ENCODE measurements at regions not wholly inside any gene's neighbourhood (a gene's known extent, or its start where the extent isn't known, plus 50 kb on each side); places are given as distances from the start of the nearest gene placed in this dataset.

- no peak for TF ChIP-seq KIAA2018 (CRISPR knock-in tag; IDR thresholded peaks at IDR 0.05; ENCODE audit: borderline replicate concordance)
- TF ChIP-seq MXD3 (CRISPR knock-in tag; IDR thresholded peaks at IDR 0.05), result no peak
- TF ChIP-seq ZNF34 (CRISPR knock-in tag; IDR thresholded peaks at IDR 0.05; ENCODE audit: borderline replicate concordance), result no peak
- no peak for TF ChIP-seq MBD4 (IDR thresholded peaks at IDR 0.05; ENCODE audit: borderline replicate concordance, low read length)
- no peak; the same call in 1 of the 2 replicates for TF ChIP-seq MYC (CRISPR knock-in tag; IDR thresholded peaks at IDR 0.05; ENCODE audit: borderline replicate concordance)
- TF ChIP-seq SIX4 (CRISPR knock-in tag; IDR thresholded peaks at IDR 0.05), result no peak
- TF ChIP-seq HOXA7 (CRISPR knock-in tag; IDR thresholded peaks at IDR 0.05), result no peak
- TF ChIP-seq ATF7 (IDR thresholded peaks at IDR 0.05), result no peak
- TF ChIP-seq ATF7 (CRISPR knock-in tag; IDR thresholded peaks at IDR 0.05), result no peak
- no peak for TF ChIP-seq ZNF10 (CRISPR knock-in tag; IDR thresholded peaks at IDR 0.05; ENCODE audit: borderline replicate concordance, low read depth)
- TF ChIP-seq BCL6 (CRISPR knock-in tag; IDR thresholded peaks at IDR 0.05), result peak; percentile 76
- no peak for TF ChIP-seq BRD4 (CRISPR knock-in tag; IDR thresholded peaks at IDR 0.05)
- no peak for TF ChIP-seq NFIC (IDR thresholded peaks at IDR 0.05; ENCODE audit: low read length)
- TF ChIP-seq LRRFIP1 (CRISPR knock-in tag; conservative IDR thresholded peaks at IDR 0.05), result no peak
- no peak for TF ChIP-seq KDM5B (CRISPR knock-in tag; IDR thresholded peaks at IDR 0.05; ENCODE audit: borderline replicate concordance)
- TF ChIP-seq, protein P1, sequence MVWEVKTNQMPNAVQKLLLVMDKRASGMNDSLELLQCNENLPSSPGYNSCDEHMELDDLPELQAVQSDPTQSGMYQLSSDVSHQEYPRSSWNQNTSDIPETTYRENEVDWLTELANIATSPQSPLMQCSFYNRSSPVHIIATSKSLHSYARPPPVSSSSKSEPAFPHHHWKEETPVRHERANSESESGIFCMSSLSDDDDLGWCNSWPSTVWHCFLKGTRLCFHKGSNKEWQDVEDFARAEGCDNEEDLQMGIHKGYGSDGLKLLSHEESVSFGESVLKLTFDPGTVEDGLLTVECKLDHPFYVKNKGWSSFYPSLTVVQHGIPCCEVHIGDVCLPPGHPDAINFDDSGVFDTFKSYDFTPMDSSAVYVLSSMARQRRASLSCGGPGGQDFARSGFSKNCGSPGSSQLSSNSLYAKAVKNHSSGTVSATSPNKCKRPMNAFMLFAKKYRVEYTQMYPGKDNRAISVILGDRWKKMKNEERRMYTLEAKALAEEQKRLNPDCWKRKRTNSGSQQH (CRISPR knock-in tag; IDR thresholded peaks at IDR 0.05; ENCODE audit: low read depth), result no peak
- 0 out of 2 replicates have a peak, but pooled peaks have one; percentile 21 for TF ChIP-seq ZNF644 (CRISPR knock-in tag; IDR thresholded peaks at IDR 0.05; ENCODE audit: low read depth)
- TF ChIP-seq NFYC (CRISPR knock-in tag; IDR thresholded peaks at IDR 0.05), result no peak
- no peak for TF ChIP-seq RELA (CRISPR knock-in tag; IDR thresholded peaks at IDR 0.05)
Observed at GRCh38 chr12:123094349-123095077, 56.4 kb downstream of the PITPNM2 start (continued).

All from HepG2 (cell line).